H1 (cell line): ENCODE measurements at regions not wholly inside any gene's neighbourhood (a gene's known extent, or its start where the extent isn't known, plus 50 kb on each side); places are given as distances from the start of the nearest gene placed in this dataset.

Experiments
- CTCF ChIA-PET: fragments of 300-600 bp; sonication (Branson Sonifier 250); formaldehyde crosslinking; loops from one replicate; lab custom pipeline; 2021; ENCODE audit not compliant: partially characterized antibody; lab: Charles Lee
- POLR2A ChIA-PET: fragments of 300-600 bp; sonication (Branson Sonifier 250); formaldehyde crosslinking; loops from one replicate; lab custom pipeline; 2021; ENCODE audit warnings: inconsistent platforms; ENCODE audit not compliant: partially characterized antibody; lab: Charles Lee
- DNase-seq, 2 experiments: peaks; one replicate each; pipeline versions ENCODE4 v3.0.0 to v3.0.0-alpha.2; 2010 to 2022; ENCODE audit warnings: low spot score in 2 of 2, low read depth in 1 of 2, mixed read lengths in 1 of 2
- FAIRE-seq: peaks from 2 replicates; lab custom pipeline; 2011; peaks lifted over from hg19 to GRCh38; lab: Jason Lieb, UNC
- H2AFZ ChIP-seq: 2 replicates; pipeline ENCODE4 v1.8.1; 2012; ENCODE audit warnings: low read length, inconsistent platforms
- H2AK5ac ChIP-seq: 2 replicates; pipeline ENCODE4 v1.6.1; 2013; ENCODE audit warnings: low read depth, low read length
- H2BK120ac ChIP-seq: replicated peaks from 2 replicates; pipeline ENCODE3; 2013; ENCODE audit warnings: low read depth, low read length, inconsistent platforms
- H2BK12ac ChIP-seq: 2 replicates; pipeline ENCODE4 v1.6.1; 2013; ENCODE audit warnings: low read depth, low read length
- H2BK15ac ChIP-seq: 2 replicates; pipeline ENCODE4 v1.6.1; 2013; ENCODE audit warnings: low read length
- H2BK20ac ChIP-seq: 2 replicates; pipeline ENCODE4 v1.6.1; 2013; ENCODE audit warnings: low read length
- H2BK5ac ChIP-seq: 2 replicates; pipeline ENCODE4 v1.6.1; 2013; ENCODE audit warnings: low read depth, low read length
- H3K14ac ChIP-seq: 2 replicates; pipeline ENCODE4 v1.6.1; 2013; ENCODE audit warnings: inconsistent platforms; ENCODE audit not compliant: insufficient read length
- H3K18ac ChIP-seq: 2 replicates; pipeline ENCODE4 v1.6.1; 2013; ENCODE audit warnings: low read length; ENCODE audit errors: extremely low read depth
- H3K23ac ChIP-seq: 2 replicates; pipeline ENCODE4 v1.6.1; 2013; ENCODE audit warnings: inconsistent platforms; ENCODE audit not compliant: insufficient read length
- H3K23me2 ChIP-seq: 2 replicates; pipeline ENCODE4 v1.6.1; 2013; ENCODE audit warnings: low read depth, low read length
- H3K27ac ChIP-seq: 2 replicates; pipeline ENCODE4 v1.6.1; 2011; ENCODE audit warnings: low read depth, low read length, inconsistent platforms
- H3K27me3 ChIP-seq, 4 experiments: replicated peaks in 1 of 4; 1 replicate in 1 of 4; 2 replicates in 3 of 4; pipeline versions ENCODE4 v1.6.1 to v1.8.1; 2011 to 2013; ENCODE audit warnings: low read length in 3 of 4, mild to moderate bottlenecking in 3 of 4, inconsistent platforms in 2 of 4, mixed read lengths in 2 of 4, moderate library complexity in 1 of 4; ENCODE audit not compliant: control insufficient read depth in 3 of 4, insufficient read depth in 3 of 4; ENCODE audit errors: extremely low read depth in 1 of 4
- H3K36me3 ChIP-seq, 4 experiments: 2 replicates each; pipeline versions ENCODE4 v1.6.1 to v1.8.1; 2011 to 2013; ENCODE audit warnings: mild to moderate bottlenecking in 4 of 4, low read length in 3 of 4, moderate library complexity in 2 of 4, control low read depth in 1 of 4, inconsistent platforms in 1 of 4; ENCODE audit not compliant: insufficient read depth in 4 of 4, control insufficient read depth in 2 of 4
- H3K4ac ChIP-seq: replicated peaks from 2 replicates; pipeline ENCODE3; 2013; ENCODE audit warnings: low read length, low read depth, mixed read lengths, inconsistent platforms; ENCODE audit not compliant: insufficient read length
- H3K4me1 ChIP-seq, 4 experiments: replicated peaks in 1 of 4; 1 replicate in 1 of 4; 2 replicates in 3 of 4; pipeline versions ENCODE4 v1.6.1 to v1.8.1; 2011 to 2013; ENCODE audit warnings: low read length in 3 of 4, inconsistent platforms in 2 of 4, mixed read lengths in 1 of 4; ENCODE audit not compliant: insufficient read depth in 4 of 4, control insufficient read depth in 3 of 4
- H3K4me2 ChIP-seq, 2 experiments: 2 replicates each; pipeline versions ENCODE4 v1.6.1 to v1.8.1; 2011 to 2013; ENCODE audit warnings: low read depth in 2 of 2, low read length in 2 of 2, control low read depth in 1 of 2, inconsistent platforms in 1 of 2, mild to moderate bottlenecking in 1 of 2; ENCODE audit not compliant: insufficient read depth in 1 of 2
- H3K4me3 ChIP-seq, 4 experiments: fragments of 200-600, 300-600 bp in 1 of 4; sonication (generic), shearing (Covaris generic), sonication (Bioruptor Twin) in 1 of 4; 2 replicates each; pipeline versions ENCODE4 v1.5.1 to v1.8.1; 2011 to 2016; ENCODE audit warnings: low read length in 4 of 4, low read depth in 3 of 4, control low read depth in 2 of 4, inconsistent platforms in 2 of 4, mild to moderate bottlenecking in 2 of 4, mixed read lengths in 1 of 4, moderate library complexity in 1 of 4; ENCODE audit not compliant: insufficient read depth in 2 of 4; ENCODE audit errors: extremely low read depth in 1 of 4
- H3K56ac ChIP-seq: replicated peaks from 2 replicates; pipeline ENCODE3; 2013; ENCODE audit warnings: low read depth, mild to moderate bottlenecking, mixed read lengths, low read length, inconsistent platforms; ENCODE audit not compliant: insufficient read length
- H3K79me1 ChIP-seq: 2 replicates; pipeline ENCODE4 v1.6.1; 2013; ENCODE audit warnings: low read depth, low read length, control low read depth
- H3K79me2 ChIP-seq, 2 experiments: 2 replicates each; pipeline versions ENCODE4 v1.6.1 to v1.8.1; 2012 to 2013; ENCODE audit warnings: low read length in 2 of 2, mild to moderate bottlenecking in 2 of 2, inconsistent platforms in 1 of 2; ENCODE audit not compliant: insufficient read depth in 2 of 2, control insufficient read depth in 1 of 2
- H3K9ac ChIP-seq, 4 experiments: replicated peaks in 1 of 4; 1 replicate in 1 of 4; 2 replicates in 3 of 4; pipeline versions ENCODE4 v1.6.1 to v1.8.1; 2011 to 2013; ENCODE audit warnings: low read depth in 3 of 4, low read length in 3 of 4, control low read depth in 2 of 4, mild to moderate bottlenecking in 2 of 4, moderate library complexity in 2 of 4, inconsistent platforms in 1 of 4; ENCODE audit errors: extremely low read depth in 1 of 4
- H3K9me3 ChIP-seq, 2 experiments: 2 replicates each; pipeline versions ENCODE4 v1.6.1 to v1.8.1; 2012 to 2013; ENCODE audit warnings: mild to moderate bottlenecking in 2 of 2, moderate library complexity in 2 of 2, control low read depth in 1 of 2, inconsistent platforms in 1 of 2, low read depth in 1 of 2, low read length in 1 of 2, mixed read lengths in 1 of 2; ENCODE audit not compliant: insufficient read depth in 2 of 2
- H4K20me1 ChIP-seq, 2 experiments: replicated peaks in 1 of 2; 2 replicates each; pipeline versions ENCODE3 to v1.8.1; 2011 to 2013; ENCODE audit warnings: inconsistent platforms in 2 of 2, low read length in 2 of 2, mild to moderate bottlenecking in 1 of 2; ENCODE audit not compliant: insufficient read depth in 2 of 2, control insufficient read depth in 1 of 2
- H4K5ac ChIP-seq: 2 replicates; pipeline ENCODE4 v1.6.1; 2013; ENCODE audit warnings: low read length, low read depth, mixed read lengths, inconsistent platforms; ENCODE audit not compliant: insufficient read length
- H4K8ac ChIP-seq: 2 replicates; pipeline ENCODE4 v1.8.0; 2013; ENCODE audit warnings: mild to moderate bottlenecking, moderate library complexity, low read length, inconsistent platforms; ENCODE audit not compliant: insufficient read depth; ENCODE audit errors: extremely low read depth
- H4K91ac ChIP-seq: replicated peaks from 2 replicates; pipeline ENCODE3; 2013; ENCODE audit warnings: low read length, mixed read lengths, inconsistent platforms; ENCODE audit not compliant: insufficient read length
- BRCA1 ChIP-seq: IDR thresholded peaks from 2 replicates; pipeline ENCODE4 v1.6.1; 2012; ENCODE audit warnings: low read depth, low read length, improper control_type of control experiment
- CEBPB ChIP-seq: IDR thresholded peaks from 2 replicates; pipeline ENCODE4 v1.6.1; 2012; ENCODE audit warnings: low read depth, low read length
- EGR1 ChIP-seq: IDR thresholded peaks from 2 replicates; pipeline ENCODE4 v1.6.1; 2011; ENCODE audit warnings: low read depth, low read length, borderline replicate concordance
- EZH2 ChIP-seq: fragments of 200-600 bp; sonication (generic); IDR thresholded peaks from 2 replicates; pipeline ENCODE4 v1.7.1; 2012; ENCODE audit warnings: low read depth, mild to moderate bottlenecking, moderate library complexity, low read length, inconsistent platforms; ENCODE audit not compliant: severe bottlenecking
- HDAC2 ChIP-seq, 2 experiments: fragments of 300-600 bp in 1 of 2; sonication (generic) in 1 of 2; IDR thresholded peaks; 2 replicates each; pipeline ENCODE4 v1.6.1; 2011 to 2012; ENCODE audit warnings: low read depth in 2 of 2, low read length in 2 of 2, mild to moderate bottlenecking in 2 of 2, moderate library complexity in 2 of 2, borderline replicate concordance in 1 of 2, inconsistent platforms in 1 of 2
- JUND ChIP-seq: IDR thresholded peaks from 2 replicates; pipeline ENCODE4 v1.6.1; 2011; ENCODE audit warnings: mild to moderate bottlenecking, improper control_type of control experiment, low read length
- POU5F1 ChIP-seq: IDR thresholded peaks from 2 replicates; pipeline ENCODE4 v1.6.1; 2011; ENCODE audit warnings: low read depth, mild to moderate bottlenecking, low read length, moderate library complexity
- RNF2 ChIP-seq: fragments of 200-900, 300-1000 bp; sonication (generic); IDR thresholded peaks from 2 replicates; pipeline ENCODE4 v1.7.1; 2016; ENCODE audit warnings: borderline replicate concordance, low read depth, mild to moderate bottlenecking, antibody characterized with exemption, low read length; ENCODE audit not compliant: poor library complexity, severe bottlenecking; ENCODE audit errors: missing control alignments
- SIN3A ChIP-seq, 2 experiments: IDR thresholded peaks in 1 of 2; conservative IDR thresholded peaks in 1 of 2; 2 replicates each; pipeline ENCODE4 v1.6.1; 2011 to 2012; ENCODE audit warnings: low read length in 2 of 2, improper control_type of control experiment in 1 of 2, low read depth in 1 of 2, mild to moderate bottlenecking in 1 of 2
- SIX5 ChIP-seq: IDR thresholded peaks from 2 replicates; pipeline ENCODE4 v1.6.1; 2011; ENCODE audit warnings: mild to moderate bottlenecking, low read depth, low read length
- SUZ12 ChIP-seq: fragments of 200-600 bp; sonication (generic); IDR thresholded peaks from 2 replicates; pipeline ENCODE4 v1.6.1; 2012; ENCODE audit warnings: mild to moderate bottlenecking, inconsistent platforms, low read length, moderate library complexity, mixed read lengths
- YY1 ChIP-seq: IDR thresholded peaks from 2 replicates; pipeline ENCODE4 v1.6.1; 2011; ENCODE audit warnings: low read depth, mild to moderate bottlenecking, low read length
- WGBS, 2 experiments: shearing (Covaris generic) in 1 of 2; methylation state at CpG; one replicate each; pipeline versions ENCODE4 v1.1.6 to v1.1.7; 2013 to 2015; ENCODE audit warnings: low lambda C conversion rate in 2 of 2, mixed read lengths in 2 of 2, inconsistent platforms in 1 of 2, low coverage in 1 of 2, missing lambda C conversion rate in 1 of 2; ENCODE audit not compliant: insufficient replicate concordance in 2 of 2, insufficient coverage in 1 of 2, insufficient read length in 1 of 2; ENCODE audit errors: extremely low coverage in 1 of 2, missing lambda C conversion rate in 1 of 2; 5-methylcytosine and 5-hydroxymethylcytosine counted together

- FAIRE-seq, result no peak
- WGBS, 2 experiments, result 90% methylated on average over 3 of the region's 3 CpGs; no CpG with 5 or more reads in 1 of the 2 experiments
- no peak overlapping the region for H2AK5ac ChIP-seq
Observed at GRCh38 chr5:92492908-92493307, 1088.1 kb downstream of the NR2F1-AS1 start.

More at GRCh38 chr5:92492908-92493307, 1088.1 kb downstream of the NR2F1-AS1 start:
- no peak for DNase-seq
- Histone ChIP-seq H2BK120ac (no peak overlapping the region), H3K27me3 (no peaks in the 10 kb centered on the region), H2BK12ac (no peak overlapping the region), H3K9ac (no peak overlapping the region), H3K36me3 (no peaks in the 10 kb centered on the region), H2AFZ (peak overlapping the region; percentile 52; the same call in 1 of the 2 replicates), H4K91ac (no peak overlapping the region), H2BK5ac (no peak overlapping the region), H3K14ac (no peak overlapping the region), H4K5ac (no peak overlapping the region), H4K8ac (no peak overlapping the region), H3K9me3 (no peaks in the 10 kb centered on the region), H3K4me2 (no peak overlapping the region), H3K4me3 (no peak overlapping the region), H2BK20ac (no peak overlapping the region), H3K23me2 (no peaks in the 10 kb centered on the region), H3K56ac (no peak overlapping the region), H3K4me1 (no peaks in the 10 kb centered on the region), H4K20me1 (no peaks in the 10 kb centered on the region), H3K23ac (no peak overlapping the region), H3K4ac (no peak overlapping the region), H3K79me2 (no peaks in the 10 kb centered on the region), H3K27ac (no peak overlapping the region), H2BK15ac (no peak overlapping the region), H3K79me1 (no peaks in the 10 kb centered on the region), H3K18ac (no peak overlapping the region)
- ChIA-PET POLR2A (no interaction called here), CTCF (interaction anchor here (1.1 to 2.3 kb wide), 2 partner anchors 11 to 26 kb away, joined by 5 to 8 read pairs; no protein-coding TSS in a partner anchor)
- TF ChIP-seq EGR1, result no peak
- no peak for TF ChIP-seq CEBPB
- no peak for TF ChIP-seq POU5F1
- no peak for TF ChIP-seq SIX5
- no peak for TF ChIP-seq BRCA1
- no peak for TF ChIP-seq SUZ12
- TF ChIP-seq YY1, result no peak
- TF ChIP-seq RNF2, result no peak
- TF ChIP-seq HDAC2 (IDR thresholded peaks at IDR 0.05; ENCODE audit: borderline replicate concordance in 1 of 2, low read depth in 2 of 2, low read length in 2 of 2), result no peak
- TF ChIP-seq EZH2, result no peak
- TF ChIP-seq SIN3A (conservative IDR thresholded peaks at IDR 0.05 in 1 of 2, IDR thresholded peaks at IDR 0.05 in 1 of 2; ENCODE audit: low read depth in 1 of 2, low read length in 2 of 2), result no peak
- TF ChIP-seq JUND, result no peak
